Mesenchymal stem cell (in vitro differentiated cells and primary cell): ENCODE measurements at regions not wholly inside any gene's neighbourhood (a gene's known extent, or its start where the extent isn't known, plus 50 kb on each side); places are given as distances from the start of the nearest gene placed in this dataset.

ENCODE experiments used
- DNase-seq: peaks from one replicate; pipeline ENCODE4 v3.0.0-alpha.2; 2013
- H2AFZ ChIP-seq: one replicate; pipeline ENCODE4 v1.6.1; 2013; ENCODE audit warnings: low read depth, mild to moderate bottlenecking, control low read depth, inconsistent platforms, low read length, moderate library complexity
- H2AK5ac ChIP-seq: 2 replicates; pipeline ENCODE4 v1.6.1; 2013; ENCODE audit warnings: low read length, moderate library complexity, mild to moderate bottlenecking, inconsistent platforms; ENCODE audit not compliant: severe bottlenecking
- H2BK120ac ChIP-seq: one replicate; pipeline ENCODE4 v1.6.1; 2013; ENCODE audit warnings: low read depth, mild to moderate bottlenecking, inconsistent platforms, low read length, moderate library complexity
- H2BK12ac ChIP-seq, 2 experiments: one replicate each; pipeline ENCODE4 v1.6.1; 2013; ENCODE audit warnings: inconsistent platforms in 2 of 2, low read length in 2 of 2, mild to moderate bottlenecking in 2 of 2, moderate library complexity in 2 of 2, control low read depth in 1 of 2
- H2BK15ac ChIP-seq: one replicate; pipeline ENCODE4 v1.6.1; 2013; ENCODE audit warnings: mild to moderate bottlenecking, low read depth, inconsistent platforms; ENCODE audit not compliant: poor library complexity, severe bottlenecking
- H2BK5ac ChIP-seq: 2 replicates; pipeline ENCODE4 v1.6.1; 2013; ENCODE audit warnings: low read depth, mild to moderate bottlenecking, low read length, control low read depth, inconsistent platforms; ENCODE audit not compliant: poor library complexity, severe bottlenecking
- H3K14ac ChIP-seq, 2 experiments: one replicate each; pipeline ENCODE4 v1.6.1; 2013; ENCODE audit warnings: inconsistent platforms in 2 of 2, low read length in 2 of 2, control low read depth in 1 of 2, mild to moderate bottlenecking in 1 of 2, moderate library complexity in 1 of 2
- H3K18ac ChIP-seq, 2 experiments: one replicate each; pipeline ENCODE4 v1.6.1; 2013; ENCODE audit warnings: inconsistent platforms in 2 of 2, low read length in 2 of 2, control low read depth in 1 of 2, low read depth in 1 of 2, mild to moderate bottlenecking in 1 of 2
- H3K23ac ChIP-seq, 2 experiments: one replicate each; pipeline ENCODE4 v1.6.1; 2013; ENCODE audit warnings: inconsistent platforms in 2 of 2, low read length in 2 of 2, mild to moderate bottlenecking in 2 of 2, moderate library complexity in 2 of 2, control low read depth in 1 of 2
- H3K27ac ChIP-seq: 2 replicates; pipeline ENCODE4 v1.5.1; 2013; ENCODE audit warnings: mild to moderate bottlenecking, moderate library complexity, low read length, control low read depth, inconsistent platforms; ENCODE audit not compliant: poor library complexity, severe bottlenecking
- H3K27me3 ChIP-seq, 2 experiments: 2 replicates each; pipeline versions ENCODE4 v1.6.1 to v1.7.0; 2013; ENCODE audit warnings: low read length in 2 of 2, mild to moderate bottlenecking in 2 of 2, moderate library complexity in 2 of 2, control low read depth in 1 of 2, inconsistent platforms in 1 of 2; ENCODE audit not compliant: control insufficient read depth in 1 of 2, insufficient read depth in 1 of 2
- H3K36me3 ChIP-seq, 2 experiments: 2 replicates each; pipeline versions ENCODE4 v1.6.1 to v1.7.0; 2013; ENCODE audit warnings: low read length in 2 of 2, control low read depth in 1 of 2, inconsistent platforms in 1 of 2, low read depth in 1 of 2, mild to moderate bottlenecking in 1 of 2; ENCODE audit not compliant: insufficient read depth in 2 of 2, control insufficient read depth in 1 of 2
- H3K4ac ChIP-seq, 2 experiments: one replicate each; pipeline ENCODE4 v1.6.1; 2013; ENCODE audit warnings: inconsistent platforms in 2 of 2, low read length in 2 of 2, mild to moderate bottlenecking in 2 of 2, moderate library complexity in 2 of 2, control low read depth in 1 of 2, low read depth in 1 of 2
- H3K4me1 ChIP-seq: 2 replicates; pipeline ENCODE4 v1.6.1; 2013; ENCODE audit warnings: low read depth, low read length, control low read depth; ENCODE audit not compliant: control insufficient read depth, insufficient read depth
- H3K4me2 ChIP-seq: 2 replicates; pipeline ENCODE4 v1.6.1; 2013; ENCODE audit warnings: low read length, mild to moderate bottlenecking, inconsistent platforms; ENCODE audit not compliant: poor library complexity, severe bottlenecking
- H3K4me3 ChIP-seq, 2 experiments: 2 replicates each; pipeline versions ENCODE4 v1.5.1 to v1.7.0; 2013; ENCODE audit warnings: low read length in 2 of 2, mild to moderate bottlenecking in 2 of 2, control low read depth in 1 of 2, low read depth in 1 of 2; ENCODE audit not compliant: insufficient read depth in 1 of 2
- H3K79me1 ChIP-seq: replicated peaks from 2 replicates; pipeline ENCODE4 v1.6.1; 2013; ENCODE audit warnings: mild to moderate bottlenecking, control low read depth, low read length, inconsistent platforms; ENCODE audit not compliant: poor library complexity, severe bottlenecking
- H3K9ac ChIP-seq: 2 replicates; pipeline ENCODE4 v1.7.0; 2013; ENCODE audit warnings: mild to moderate bottlenecking, low read length, moderate library complexity
- H3K9me3 ChIP-seq: 2 replicates; pipeline ENCODE4 v1.7.0; 2013; ENCODE audit warnings: mild to moderate bottlenecking, low read length; ENCODE audit not compliant: control insufficient read depth
- H4K8ac ChIP-seq: one replicate; pipeline ENCODE4 v1.6.1; 2013; ENCODE audit warnings: inconsistent platforms, mild to moderate bottlenecking, low read length, moderate library complexity
- H4K91ac ChIP-seq: one replicate; pipeline ENCODE4 v1.6.1; 2013; ENCODE audit warnings: mild to moderate bottlenecking, low read length, inconsistent platforms
- WGBS: methylation state at CpG from one replicate; pipeline ENCODE4 v1.1.7; 2013; ENCODE audit warnings: mixed read lengths; 5-methylcytosine and 5-hydroxymethylcytosine counted together

- H2BK15ac ChIP-seq: no peak overlapping the region
- H2BK120ac ChIP-seq: no peak overlapping the region
- no peaks in the 10 kb centered on the region for H3K9me3 ChIP-seq
- H2AK5ac ChIP-seq: no peak overlapping the region
- H3K4ac ChIP-seq: no peak overlapping the region
- no peak overlapping the region for H3K18ac ChIP-seq
- no peak for DNase-seq
- H2BK5ac ChIP-seq: no peak overlapping the region
- H3K36me3 ChIP-seq: no peaks in the 10 kb centered on the region
- H3K9ac ChIP-seq: no peak overlapping the region
- WGBS: 100% methylated on average over 1 of the region's 3 CpGs
- H3K4me3 ChIP-seq: no peak overlapping the region
- no peak overlapping the region for H4K91ac ChIP-seq
- H2AFZ ChIP-seq: no peak overlapping the region
- no peaks in the 10 kb centered on the region for H3K79me1 ChIP-seq
- no peak overlapping the region for H3K27ac ChIP-seq
- no peaks in the 10 kb centered on the region for H3K4me1 ChIP-seq
- H3K14ac ChIP-seq: no peak overlapping the region
- no peak overlapping the region for H4K8ac ChIP-seq
- no peak overlapping the region for H3K23ac ChIP-seq
- H2BK12ac ChIP-seq: no peak overlapping the region
- H3K27me3 ChIP-seq: no peaks in the 10 kb centered on the region
- no peak overlapping the region for H3K4me2 ChIP-seq
Observed at GRCh38 chr13:86155756-86156155, 356.5 kb upstream of the SLITRK6 start.

GRCh38 chr13:86142080-86142479, 342.9 kb upstream of the SLITRK6 start:
- no peak overlapping the region for H2AFZ ChIP-seq
- no peak overlapping the region for H2BK12ac ChIP-seq
- no peak overlapping the region for H3K14ac ChIP-seq
- no peak overlapping the region for H3K27ac ChIP-seq
- no peaks in the 10 kb centered on the region for H3K79me1 ChIP-seq
- H2BK5ac ChIP-seq: no peak overlapping the region
- H4K91ac ChIP-seq: no peak overlapping the region
- H3K4me3 ChIP-seq: no peak overlapping the region
- H3K18ac ChIP-seq: no peak overlapping the region
- H3K23ac ChIP-seq: no peak overlapping the region
- H3K4ac ChIP-seq: no peak overlapping the region
- no peak overlapping the region for H2BK120ac ChIP-seq
- no peak overlapping the region for H4K8ac ChIP-seq
- no peak overlapping the region for H3K4me2 ChIP-seq
- no peak for DNase-seq
- no peaks in the 10 kb centered on the region for H3K36me3 ChIP-seq
- 82% methylated on average over 4 of the region's 4 CpGs for WGBS
- no peak overlapping the region for H2BK15ac ChIP-seq
- no peaks in the 10 kb centered on the region for H3K27me3 ChIP-seq
- H2AK5ac ChIP-seq: no peak overlapping the region
- H3K4me1 ChIP-seq: no peaks in the 10 kb centered on the region
- H3K9me3 ChIP-seq: no peaks in the 10 kb centered on the region
- no peak overlapping the region for H3K9ac ChIP-seq

GRCh38 chr13:86135856-86136255, 336.6 kb upstream of the SLITRK6 start:
- Histone ChIP-seq H3K4ac (no peak overlapping the region), H3K4me1 (no peaks in the 10 kb centered on the region), H3K79me1 (no peaks in the 10 kb centered on the region), H2BK120ac (no peak overlapping the region), H2AK5ac (no peak overlapping the region), H2AFZ (no peak overlapping the region), H3K4me3 (no peak overlapping the region), H3K23ac (no peak overlapping the region), H3K27me3 (no peaks in the 10 kb centered on the region), H2BK12ac (no peak overlapping the region), H3K18ac (no peak overlapping the region), H3K36me3 (no peaks in the 10 kb centered on the region), H2BK5ac (no peak overlapping the region), H4K8ac (no peak overlapping the region), H2BK15ac (no peak overlapping the region), H3K14ac (no peak overlapping the region), H3K27ac (no peak overlapping the region), H3K9me3 (peaks cover 5% of the 10 kb centered on the region), H3K4me2 (no peak overlapping the region), H4K91ac (no peak overlapping the region), H3K9ac (no peak overlapping the region)
- no peak for DNase-seq

GRCh38 chr13:86121881-86122280, 322.7 kb upstream of the SLITRK6 start:
- no peaks in the 10 kb centered on the region for H3K27me3 ChIP-seq
- H3K18ac ChIP-seq: no peak overlapping the region
- H3K9ac ChIP-seq: no peak overlapping the region
- no peak overlapping the region for H2BK12ac ChIP-seq
- no peak overlapping the region for H3K23ac ChIP-seq
- H2BK120ac ChIP-seq: no peak overlapping the region
- no peaks in the 10 kb centered on the region for H3K79me1 ChIP-seq
- no peaks in the 10 kb centered on the region for H3K4me1 ChIP-seq
- no peak overlapping the region for H3K4ac ChIP-seq
- WGBS: no CpG with 5 or more reads among the region's 3 CpGs
- H2BK15ac ChIP-seq: no peak overlapping the region
- no peak overlapping the region for H3K27ac ChIP-seq
- H3K4me2 ChIP-seq: no peak overlapping the region
- no peak overlapping the region for H3K4me3 ChIP-seq
- no peak overlapping the region for H4K91ac ChIP-seq
- H2AFZ ChIP-seq: no peak overlapping the region
- no peaks in the 10 kb centered on the region for H3K36me3 ChIP-seq
- H4K8ac ChIP-seq: no peak overlapping the region
- H3K14ac ChIP-seq: no peak overlapping the region
- H2AK5ac ChIP-seq: no peak overlapping the region
- peaks cover 3% of the 10 kb centered on the region for H3K9me3 ChIP-seq
- H2BK5ac ChIP-seq: no peak overlapping the region
- DNase-seq: no peak
